SKM-1 (cell line): ENCODE measurements at regions not wholly inside any gene's neighbourhood (a gene's known extent, or its start where the extent isn't known, plus 50 kb on each side); places are given as distances from the start of the nearest gene placed in this dataset.
A peak's percentile ranks its signal among the peaks of the same experiment; 100 is the strongest.

Source experiments
- DNase-seq: peaks from one replicate; lab custom pipeline; 2025; ENCODE audit not compliant: unreplicated experiment; lab: John Stamatoyannopoulos, UW

- DNase-seq: no peak
These were observed 200.2 kb downstream of the RPLP1 start for GRCh38 chr15:69652751-69653305.

GRCh38 chr15:69653306-69653705 is 200.7 kb downstream of the RPLP1 start:
- no peak for DNase-seq

GRCh38 chr15:69653846-69654245 is 201.2 kb downstream of the RPLP1 start:
- no peak for DNase-seq

GRCh38 chr15:69656271-69657030 is 203.8 kb downstream of the RPLP1 start:
- DNase-seq: no peak

- DNase-seq: no peak
These were observed 205.0 kb downstream of the RPLP1 start for GRCh38 chr15:69657626-69658025.

GRCh38 chr15:69658411-69658945 is 205.9 kb downstream of the RPLP1 start:
- no peak for DNase-seq

- no peak for DNase-seq
These were observed 206.9 kb downstream of the RPLP1 start for GRCh38 chr15:69659454-69660050.

GRCh38 chr15:69660114-69660513 is 207.5 kb downstream of the RPLP1 start:
- DNase-seq: no peak

- no peak for DNase-seq
These were observed 208.2 kb downstream of the RPLP1 start for GRCh38 chr15:69660658-69661405.

- DNase-seq: no peak
These were observed 208.8 kb downstream of the RPLP1 start for GRCh38 chr15:69661446-69661845.

- DNase-seq: no peak
These were observed 209.4 kb downstream of the RPLP1 start for GRCh38 chr15:69661871-69662644.

- DNase-seq: no peak
These were observed 210.0 kb downstream of the RPLP1 start for GRCh38 chr15:69662645-69663000.

GRCh38 chr15:69663441-69663840 is 210.8 kb downstream of the RPLP1 start:
- no peak for DNase-seq

GRCh38 chr15:69663982-69664381 is 211.4 kb downstream of the RPLP1 start:
- DNase-seq: no peak

- no peak for DNase-seq
These were observed 212.3 kb downstream of the RPLP1 start for GRCh38 chr15:69664572-69665571.

GRCh38 chr15:69665641-69666111 is 213.1 kb downstream of the RPLP1 start:
- DNase-seq: no peak

GRCh38 chr15:69666441-69666882 is 213.8 kb downstream of the RPLP1 start:
- peak; percentile 25 for DNase-seq

- peak; percentile 83 for DNase-seq
These were observed 214.5 kb downstream of the RPLP1 start for GRCh38 chr15:69666921-69667811.
